HG02759 (cell line): ENCODE measurements at regions not wholly inside any gene's neighbourhood (a gene's known extent, or its start where the extent isn't known, plus 50 kb on each side); places are given as distances from the start of the nearest gene placed in this dataset.

Experiments used
- ATAC-seq: cut with Tn5 transposase; IDR thresholded peaks from one replicate; pipeline ENCODE4 v1.9.1; 2021; ENCODE audit warnings: mild to moderate bottlenecking, moderate library complexity; ENCODE audit not compliant: unreplicated experiment

GRCh38 chr20:54879393-54879792, 404.0 kb downstream of the DOK5 start:
- ATAC-seq: no peak

- no peak for ATAC-seq
Measured at GRCh38 chr20:54875307-54875706, 399.9 kb downstream of the DOK5 start.

- ATAC-seq: no peak
Measured at GRCh38 chr20:54874718-54875117, 399.3 kb downstream of the DOK5 start.

GRCh38 chr20:54872440-54872839, 397.0 kb downstream of the DOK5 start:
- ATAC-seq: no peak

- no peak for ATAC-seq
Measured at GRCh38 chr20:54869765-54870164, 394.4 kb downstream of the DOK5 start.

GRCh38 chr20:54865273-54865672, 389.9 kb downstream of the DOK5 start:
- no peak for ATAC-seq

GRCh38 chr20:54860716-54861115, 385.3 kb downstream of the DOK5 start:
- ATAC-seq: no peak

GRCh38 chr20:54856202-54856601, 380.8 kb downstream of the DOK5 start:
- no peak for ATAC-seq

GRCh38 chr20:54849741-54850140, 374.3 kb downstream of the DOK5 start:
- no peak for ATAC-seq

- no peak for ATAC-seq
Measured at GRCh38 chr20:54848984-54849538, 373.7 kb downstream of the DOK5 start.

- ATAC-seq: no peak
Measured at GRCh38 chr20:54848262-54848661, 372.9 kb downstream of the DOK5 start.

GRCh38 chr20:54846948-54847347, 371.6 kb downstream of the DOK5 start:
- ATAC-seq: no peak

GRCh38 chr20:54844346-54844745, 369.0 kb downstream of the DOK5 start:
- ATAC-seq: no peak

- no peak for ATAC-seq
Measured at GRCh38 chr20:54843865-54844264, 368.5 kb downstream of the DOK5 start.

GRCh38 chr20:54843431-54843830, 368.0 kb downstream of the DOK5 start:
- no peak for ATAC-seq

GRCh38 chr20:54839224-54839623, 363.8 kb downstream of the DOK5 start:
- ATAC-seq: no peak

- ATAC-seq: no peak
Measured at GRCh38 chr20:54837226-54837625, 361.8 kb downstream of the DOK5 start.

GRCh38 chr20:54822386-54822785, 347.0 kb downstream of the DOK5 start:
- ATAC-seq: no peak

- ATAC-seq: no peak
Measured at GRCh38 chr20:54820392-54820791, 345.0 kb downstream of the DOK5 start.

GRCh38 chr20:54806462-54806861, 331.1 kb downstream of the DOK5 start:
- no peak for ATAC-seq

- no peak for ATAC-seq
Measured at GRCh38 chr20:54794874-54795273, 319.5 kb downstream of the DOK5 start.

- no peak for ATAC-seq
Measured at GRCh38 chr20:54794110-54794509, 318.7 kb downstream of the DOK5 start.

- ATAC-seq: no peak
Measured at GRCh38 chr20:54793291-54793992, 318.0 kb downstream of the DOK5 start.
